DND-41 (cell line): ENCODE measurements at regions not wholly inside any gene's neighbourhood (a gene's known extent, or its start where the extent isn't known, plus 50 kb on each side); places are given as distances from the start of the nearest gene placed in this dataset.

Source experiments
- ATAC-seq: fragments of 200-7000 bp; cut with Tn5 transposase; 3 replicates; pipeline ENCODE4 v1.9.1; 2021; ENCODE audit warnings: low read depth; ENCODE audit not compliant: insufficient read depth
- DNase-seq: peaks from one replicate; pipeline ENCODE4 v3.0.0-alpha.2; 2020
- H2AFZ ChIP-seq: 2 replicates; pipeline ENCODE4 v1.6.0; 2012; ENCODE audit warnings: low read depth, low read length
- H3K27ac ChIP-seq: 2 replicates; pipeline ENCODE4 v1.5.1; 2012; ENCODE audit warnings: low read length, inconsistent platforms
- H3K27me3 ChIP-seq: fragments of 200-600 bp; sonication (generic); 2 replicates; pipeline ENCODE4 v1.6.0; 2012; ENCODE audit warnings: low read length, mild to moderate bottlenecking, inconsistent platforms; ENCODE audit not compliant: insufficient read depth, poor library complexity
- H3K36me3 ChIP-seq: 2 replicates; pipeline ENCODE4 v1.5.1; 2012; ENCODE audit warnings: low read length, inconsistent platforms; ENCODE audit not compliant: insufficient read depth
- H3K4me1 ChIP-seq: 2 replicates; pipeline ENCODE4 v1.5.1; 2012; ENCODE audit warnings: mild to moderate bottlenecking, low read length; ENCODE audit not compliant: insufficient read depth
- H3K4me2 ChIP-seq: 2 replicates; pipeline ENCODE4 v1.6.0; 2012; ENCODE audit warnings: mild to moderate bottlenecking, moderate library complexity, low read length, inconsistent platforms; ENCODE audit not compliant: insufficient read depth
- H3K4me3 ChIP-seq, 2 experiments: fragments of 200-600 bp in 1 of 2; shearing (Covaris generic) in 1 of 2; 2 replicates each; pipeline ENCODE4 v1.5.1; 2012 to 2016; ENCODE audit warnings: inconsistent platforms in 2 of 2, low read length in 2 of 2, mild to moderate bottlenecking in 2 of 2, low read depth in 1 of 2, moderate library complexity in 1 of 2
- H3K79me2 ChIP-seq: 2 replicates; pipeline ENCODE4 v1.6.0; 2012; ENCODE audit warnings: low read length, inconsistent platforms; ENCODE audit not compliant: insufficient read depth
- H3K9ac ChIP-seq: 2 replicates; pipeline ENCODE4 v1.6.0; 2012; ENCODE audit warnings: low read depth, mild to moderate bottlenecking, inconsistent platforms, low read length, moderate library complexity
- H3K9me3 ChIP-seq: 2 replicates; pipeline ENCODE4 v1.5.1; 2012; ENCODE audit warnings: low read length, moderate library complexity, mild to moderate bottlenecking, inconsistent platforms; ENCODE audit not compliant: insufficient read depth, severe bottlenecking
- H4K20me1 ChIP-seq: 2 replicates; pipeline ENCODE4 v1.6.0; 2012; ENCODE audit warnings: low read length; ENCODE audit not compliant: insufficient read depth
- EZH2 ChIP-seq: IDR thresholded peaks from 3 replicates; pipeline ENCODE4 v1.6.1; 2012; ENCODE audit warnings: borderline replicate concordance, low read depth, mild to moderate bottlenecking, moderate library complexity, low read length, inconsistent platforms; ENCODE audit not compliant: severe bottlenecking
- TF ChIP-seq, protein P1 (sequence below): IDR thresholded peaks from 2 replicates; pipeline ENCODE4 v1.5.1; 2012; ENCODE audit warnings: borderline replicate concordance, low read length, moderate library complexity, mild to moderate bottlenecking; ENCODE audit not compliant: poor library complexity, severe bottlenecking; ENCODE audit errors: extremely low read depth

DNA sequence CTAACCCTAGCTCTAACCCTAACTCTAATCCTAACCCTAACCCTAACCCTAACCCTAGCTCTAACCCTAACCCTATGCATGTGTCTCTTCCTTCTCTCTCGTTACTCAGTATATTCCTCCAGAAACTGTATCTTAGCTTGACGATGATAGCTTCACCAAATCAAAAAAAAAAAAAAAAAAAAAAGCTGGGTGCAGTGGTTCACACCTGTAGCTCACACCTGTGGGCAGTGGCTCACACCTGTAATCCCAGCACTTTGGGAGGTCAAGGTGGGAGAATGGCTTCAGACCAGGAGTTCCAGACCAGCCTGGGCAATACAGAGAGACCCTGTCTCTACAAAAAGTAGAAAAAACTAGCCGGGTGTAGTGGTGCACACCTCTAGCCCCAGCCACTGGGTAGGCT lies 414.0 kb downstream of the GATA3 start:
- H3K36me3 ChIP-seq: no peaks in the 10 kb centered on the region
- H3K4me3 ChIP-seq: no peak overlapping the region
- no peak overlapping the region for H3K4me2 ChIP-seq
- H3K9ac ChIP-seq: no peak overlapping the region
- DNase-seq: no peak
- H3K27me3 ChIP-seq: no peaks in the 10 kb centered on the region
- H2AFZ ChIP-seq: no peak overlapping the region
- H3K27ac ChIP-seq: no peak overlapping the region
- ATAC-seq: no peak
- TF ChIP-seq, protein P1, sequence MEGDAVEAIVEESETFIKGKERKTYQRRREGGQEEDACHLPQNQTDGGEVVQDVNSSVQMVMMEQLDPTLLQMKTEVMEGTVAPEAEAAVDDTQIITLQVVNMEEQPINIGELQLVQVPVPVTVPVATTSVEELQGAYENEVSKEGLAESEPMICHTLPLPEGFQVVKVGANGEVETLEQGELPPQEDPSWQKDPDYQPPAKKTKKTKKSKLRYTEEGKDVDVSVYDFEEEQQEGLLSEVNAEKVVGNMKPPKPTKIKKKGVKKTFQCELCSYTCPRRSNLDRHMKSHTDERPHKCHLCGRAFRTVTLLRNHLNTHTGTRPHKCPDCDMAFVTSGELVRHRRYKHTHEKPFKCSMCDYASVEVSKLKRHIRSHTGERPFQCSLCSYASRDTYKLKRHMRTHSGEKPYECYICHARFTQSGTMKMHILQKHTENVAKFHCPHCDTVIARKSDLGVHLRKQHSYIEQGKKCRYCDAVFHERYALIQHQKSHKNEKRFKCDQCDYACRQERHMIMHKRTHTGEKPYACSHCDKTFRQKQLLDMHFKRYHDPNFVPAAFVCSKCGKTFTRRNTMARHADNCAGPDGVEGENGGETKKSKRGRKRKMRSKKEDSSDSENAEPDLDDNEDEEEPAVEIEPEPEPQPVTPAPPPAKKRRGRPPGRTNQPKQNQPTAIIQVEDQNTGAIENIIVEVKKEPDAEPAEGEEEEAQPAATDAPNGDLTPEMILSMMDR: no peak
- TF ChIP-seq EZH2: no peak
- H4K20me1 ChIP-seq: no peaks in the 10 kb centered on the region
- H3K4me1 ChIP-seq: no peaks in the 10 kb centered on the region
- H3K79me2 ChIP-seq: no peaks in the 10 kb centered on the region
- no peaks in the 10 kb centered on the region for H3K9me3 ChIP-seq

DNA sequence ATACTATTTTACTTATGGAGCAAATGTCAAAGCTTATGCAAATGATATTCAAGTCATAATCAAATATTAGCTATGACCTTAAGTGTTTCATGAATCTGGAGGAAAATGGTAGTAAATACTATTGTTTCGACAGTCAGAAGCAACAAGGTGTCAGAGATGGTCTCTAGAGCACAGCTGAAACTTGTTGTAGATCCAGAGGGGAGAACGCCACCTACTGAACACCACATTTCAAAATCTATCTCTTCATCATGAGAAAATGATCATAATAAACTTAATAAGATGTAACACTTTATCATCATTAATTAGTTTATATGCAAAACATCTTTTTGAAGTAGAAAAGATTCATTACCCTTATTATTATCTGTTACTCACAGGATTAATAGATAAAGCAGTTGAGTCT lies 418.7 kb downstream of the GATA3 start:
- H3K9me3 ChIP-seq: peaks cover 7% of the 10 kb centered on the region
- no peak for DNase-seq
- H3K27ac ChIP-seq: no peak overlapping the region
- no peaks in the 10 kb centered on the region for H3K79me2 ChIP-seq
- TF ChIP-seq, protein P1: peak; percentile 38
- TF ChIP-seq EZH2: no peak
- no peaks in the 10 kb centered on the region for H4K20me1 ChIP-seq
- no peak for ATAC-seq
- no peak overlapping the region for H3K9ac ChIP-seq
- no peak overlapping the region for H2AFZ ChIP-seq
- H3K4me3 ChIP-seq: no peak overlapping the region
- no peaks in the 10 kb centered on the region for H3K4me1 ChIP-seq
- no peak overlapping the region for H3K4me2 ChIP-seq
- no peaks in the 10 kb centered on the region for H3K36me3 ChIP-seq
- H3K27me3 ChIP-seq: no peaks in the 10 kb centered on the region

DNA sequence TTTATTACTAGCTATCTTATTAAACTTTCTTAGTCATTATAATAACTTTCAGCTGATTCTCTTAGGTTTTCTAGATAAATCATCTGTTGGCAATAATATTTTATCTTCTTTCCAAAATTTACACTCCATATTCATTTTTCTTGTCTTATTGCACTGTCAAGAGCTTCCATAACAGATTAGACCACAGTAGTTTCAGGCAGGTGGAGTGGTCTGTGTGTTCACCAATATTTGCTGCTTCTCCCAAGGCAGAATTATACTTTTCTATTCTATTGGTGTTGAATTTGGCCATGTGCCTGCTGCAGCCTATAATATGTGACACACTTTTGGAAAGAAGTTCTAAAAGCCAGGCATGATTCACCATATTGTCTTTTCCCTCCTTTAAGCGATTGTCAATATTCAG lies 422.8 kb downstream of the GATA3 start:
- H3K4me3 ChIP-seq: no peak overlapping the region
- H3K27me3 ChIP-seq: no peaks in the 10 kb centered on the region
- H3K27ac ChIP-seq: no peak overlapping the region
- ATAC-seq (no peak), DNase-seq (no peak)
- no peak overlapping the region for H3K4me2 ChIP-seq
- no peak overlapping the region for H2AFZ ChIP-seq
- TF ChIP-seq EZH2: no peak
- TF ChIP-seq, protein P1: no peak
- no peaks in the 10 kb centered on the region for H3K4me1 ChIP-seq
- no peak overlapping the region for H3K9ac ChIP-seq
- H3K79me2 ChIP-seq: no peaks in the 10 kb centered on the region
- H3K36me3 ChIP-seq: no peaks in the 10 kb centered on the region
- H3K9me3 ChIP-seq: peaks cover 7% of the 10 kb centered on the region
- no peaks in the 10 kb centered on the region for H4K20me1 ChIP-seq
